ENCODE measurements at regions not wholly inside any gene's neighbourhood (a gene's known extent, or its start where the extent isn't known, plus 50 kb on each side); places are given as distances from the start of the nearest gene placed in this dataset.

DNA sequence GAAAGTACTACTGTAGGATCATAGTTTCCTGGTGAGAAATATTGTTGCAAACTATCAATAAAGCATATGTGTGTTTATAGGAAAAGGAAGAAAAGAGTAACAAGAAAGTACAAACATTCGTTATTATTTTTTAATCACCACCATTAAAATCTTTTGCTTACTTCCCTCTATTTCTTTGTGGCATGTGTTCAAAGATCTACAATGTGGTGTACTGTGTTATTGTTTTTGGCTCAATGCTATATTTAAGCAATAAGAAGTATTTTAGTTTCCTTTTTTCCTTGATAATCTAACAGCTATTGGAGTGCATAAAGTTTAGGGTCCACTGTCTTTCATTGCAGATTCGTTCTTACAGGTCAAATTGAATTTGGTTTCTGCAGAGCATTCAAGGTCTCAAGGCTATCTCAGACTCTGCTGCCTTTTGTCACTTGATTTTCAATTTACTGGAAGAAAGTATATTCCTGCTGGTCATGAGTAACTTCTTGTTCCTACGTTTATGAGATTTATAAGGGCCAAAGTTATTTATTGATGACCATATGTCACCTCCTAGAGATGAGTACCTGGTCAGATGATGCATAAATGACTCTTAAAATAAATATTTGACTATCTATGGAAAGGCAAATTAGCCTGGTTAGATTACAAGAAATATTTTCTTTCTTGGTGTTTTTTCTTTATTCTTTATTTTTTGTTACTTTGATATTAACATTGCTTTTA is 323.0 kb downstream of the TMEM167A start:
- H3K27ac ChIP-seq (ENCODE audit: low read length) = no peak overlapping the region
- H3K79me2 ChIP-seq (ENCODE audit: low read length) = no peaks in the 10 kb centered on the region
- TF ChIP-seq, protein P1, sequence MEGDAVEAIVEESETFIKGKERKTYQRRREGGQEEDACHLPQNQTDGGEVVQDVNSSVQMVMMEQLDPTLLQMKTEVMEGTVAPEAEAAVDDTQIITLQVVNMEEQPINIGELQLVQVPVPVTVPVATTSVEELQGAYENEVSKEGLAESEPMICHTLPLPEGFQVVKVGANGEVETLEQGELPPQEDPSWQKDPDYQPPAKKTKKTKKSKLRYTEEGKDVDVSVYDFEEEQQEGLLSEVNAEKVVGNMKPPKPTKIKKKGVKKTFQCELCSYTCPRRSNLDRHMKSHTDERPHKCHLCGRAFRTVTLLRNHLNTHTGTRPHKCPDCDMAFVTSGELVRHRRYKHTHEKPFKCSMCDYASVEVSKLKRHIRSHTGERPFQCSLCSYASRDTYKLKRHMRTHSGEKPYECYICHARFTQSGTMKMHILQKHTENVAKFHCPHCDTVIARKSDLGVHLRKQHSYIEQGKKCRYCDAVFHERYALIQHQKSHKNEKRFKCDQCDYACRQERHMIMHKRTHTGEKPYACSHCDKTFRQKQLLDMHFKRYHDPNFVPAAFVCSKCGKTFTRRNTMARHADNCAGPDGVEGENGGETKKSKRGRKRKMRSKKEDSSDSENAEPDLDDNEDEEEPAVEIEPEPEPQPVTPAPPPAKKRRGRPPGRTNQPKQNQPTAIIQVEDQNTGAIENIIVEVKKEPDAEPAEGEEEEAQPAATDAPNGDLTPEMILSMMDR (IDR thresholded peaks at IDR 0.05; ENCODE audit: low read depth, low read length) = no peak
- no peak for TF ChIP-seq EZH2phosphoT487 (IDR thresholded peaks at IDR 0.05; ENCODE audit: low read depth)
- peaks cover 6% of the 10 kb centered on the region; the same call in 1 of the 2 replicates for H3K4me1 ChIP-seq (ENCODE audit: low read length)
- H2AFZ ChIP-seq (ENCODE audit: low read depth, low read length) = no peak overlapping the region
- H3K9me3 ChIP-seq (ENCODE audit: insufficient read depth, low read length) = no peaks in the 10 kb centered on the region
- H3K27me3 ChIP-seq (ENCODE audit: low read depth, low read length) = no peaks in the 10 kb centered on the region
- H4K20me1 ChIP-seq (ENCODE audit: insufficient read depth, low read length) = no peaks in the 10 kb centered on the region
- no peaks in the 10 kb centered on the region for H3K36me3 ChIP-seq (replicated peaks; ENCODE audit: low read depth, low read length)
- no peak overlapping the region for H3K4me2 ChIP-seq (ENCODE audit: low read length)
- no peak overlapping the region for H3K9ac ChIP-seq (ENCODE audit: low read length)
- no peak overlapping the region for H3K4me3 ChIP-seq (ENCODE audit: low read length)

DNA sequence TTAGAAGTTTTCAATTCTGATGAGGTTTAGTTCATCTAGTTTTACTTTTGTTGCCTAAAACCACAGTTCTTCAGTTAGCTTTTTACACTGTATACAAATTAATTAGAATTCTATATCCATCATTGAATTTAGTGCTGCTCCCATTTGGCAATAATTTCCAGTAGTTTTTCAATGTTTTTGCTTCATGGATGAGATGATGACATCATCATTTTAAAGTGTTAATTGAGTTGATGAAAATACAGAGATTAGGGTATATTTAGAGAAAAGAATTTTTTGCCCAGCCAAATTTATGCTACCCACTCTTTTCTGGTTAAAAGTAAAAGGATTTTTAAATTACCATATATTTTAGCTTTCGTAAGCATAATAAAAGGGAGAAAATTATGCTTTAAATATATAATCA is 323.8 kb downstream of the TMEM167A start:
- Histone ChIP-seq H4K20me1 (ENCODE audit: insufficient read depth, low read length) (no peaks in the 10 kb centered on the region), H3K9me3 (ENCODE audit: insufficient read depth, low read length) (no peaks in the 10 kb centered on the region), H3K36me3 (replicated peaks; ENCODE audit: low read depth, low read length) (no peaks in the 10 kb centered on the region), H2AFZ (ENCODE audit: low read depth, low read length) (no peak overlapping the region), H3K4me1 (ENCODE audit: low read length) (peaks cover 6% of the 10 kb centered on the region; the same call in 1 of the 2 replicates), H3K27ac (ENCODE audit: low read length) (no peak overlapping the region), H3K9ac (ENCODE audit: low read length) (no peak overlapping the region), H3K4me2 (ENCODE audit: low read length) (no peak overlapping the region), H3K27me3 (ENCODE audit: low read depth, low read length) (no peaks in the 10 kb centered on the region), H3K4me3 (ENCODE audit: low read length) (no peak overlapping the region), H3K79me2 (ENCODE audit: low read length) (no peaks in the 10 kb centered on the region)
- TF ChIP-seq, protein P1 (IDR thresholded peaks at IDR 0.05; ENCODE audit: low read depth, low read length) = no peak
- TF ChIP-seq EZH2phosphoT487 (IDR thresholded peaks at IDR 0.05; ENCODE audit: low read depth) = no peak

DNA sequence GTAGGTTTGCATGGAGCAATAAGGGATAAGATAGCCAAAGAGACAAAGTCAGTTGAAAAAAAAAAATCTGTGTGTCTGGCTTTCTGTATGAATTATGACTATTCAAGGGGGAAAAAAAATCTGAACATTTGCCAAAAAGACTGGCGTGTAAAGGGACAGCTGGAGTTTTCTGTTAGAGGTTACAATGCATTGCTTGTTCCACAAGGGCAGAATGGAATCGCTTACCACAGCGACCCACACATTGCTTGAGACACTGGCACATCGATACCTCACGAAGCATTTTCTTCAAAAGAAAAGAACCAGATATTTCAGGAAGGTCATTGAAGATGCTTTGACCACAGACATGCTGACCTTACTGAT is 327.8 kb downstream of the TMEM167A start:
- Histone ChIP-seq H2AFZ (ENCODE audit: low read depth, low read length) (no peak overlapping the region), H3K27me3 (ENCODE audit: low read depth, low read length) (no peaks in the 10 kb centered on the region), H3K9ac (ENCODE audit: low read length) (no peak overlapping the region), H3K4me2 (ENCODE audit: low read length) (no peak overlapping the region), H4K20me1 (ENCODE audit: insufficient read depth, low read length) (no peaks in the 10 kb centered on the region), H3K79me2 (ENCODE audit: low read length) (no peaks in the 10 kb centered on the region), H3K36me3 (replicated peaks; ENCODE audit: low read depth, low read length) (no peaks in the 10 kb centered on the region), H3K9me3 (ENCODE audit: insufficient read depth, low read length) (no peaks in the 10 kb centered on the region), H3K4me1 (ENCODE audit: low read length) (no peaks in the 10 kb centered on the region), H3K27ac (ENCODE audit: low read length) (no peak overlapping the region), H3K4me3 (ENCODE audit: low read length) (no peak overlapping the region)
- no peak for TF ChIP-seq EZH2phosphoT487 (IDR thresholded peaks at IDR 0.05; ENCODE audit: low read depth)
- TF ChIP-seq, protein P1 (IDR thresholded peaks at IDR 0.05; ENCODE audit: low read depth, low read length) = no peak

DNA sequence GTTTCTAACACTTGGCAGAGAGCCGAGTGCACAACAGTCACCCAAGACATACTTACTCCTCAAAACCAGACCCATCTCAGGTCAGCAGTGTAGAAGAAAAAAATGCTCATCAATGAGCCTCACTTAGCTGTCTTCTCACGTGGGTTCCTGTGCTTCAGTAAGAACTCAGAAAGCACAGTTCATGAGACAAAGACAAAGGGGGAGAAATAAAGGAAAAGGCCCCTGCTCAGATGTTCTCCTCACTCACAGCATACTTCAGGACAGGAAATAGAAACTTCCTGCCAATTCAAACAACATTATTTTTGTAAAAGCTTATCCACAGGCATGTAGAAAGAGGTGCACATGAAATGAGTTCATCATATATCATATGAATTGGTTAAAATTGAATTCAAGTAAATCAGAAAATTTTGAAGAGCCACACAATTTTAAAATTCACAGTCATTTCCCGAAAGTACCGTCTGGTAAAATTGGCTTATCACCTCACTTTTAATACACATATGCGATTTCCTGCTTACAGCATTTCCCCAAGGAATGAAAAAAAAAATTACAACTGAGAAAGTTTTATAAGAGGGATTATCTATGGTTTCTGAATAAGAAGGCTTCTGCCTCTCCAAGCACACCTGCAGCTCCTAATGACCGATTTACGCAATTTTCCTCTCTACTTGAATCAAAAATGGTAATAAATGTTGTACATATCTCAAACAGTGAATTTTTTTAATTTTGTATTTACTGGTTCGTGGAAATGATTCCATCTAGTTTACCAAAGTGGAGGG is 328.3 kb downstream of the TMEM167A start:
- no peak overlapping the region for H3K9ac ChIP-seq (ENCODE audit: low read length)
- H4K20me1 ChIP-seq (ENCODE audit: insufficient read depth, low read length) = no peaks in the 10 kb centered on the region
- H3K27ac ChIP-seq (ENCODE audit: low read length) = no peak overlapping the region
- H2AFZ ChIP-seq (ENCODE audit: low read depth, low read length) = no peak overlapping the region
- H3K79me2 ChIP-seq (ENCODE audit: low read length) = no peaks in the 10 kb centered on the region
- no peak overlapping the region for H3K4me2 ChIP-seq (ENCODE audit: low read length)
- no peaks in the 10 kb centered on the region for H3K4me1 ChIP-seq (ENCODE audit: low read length)
- TF ChIP-seq EZH2phosphoT487 (IDR thresholded peaks at IDR 0.05; ENCODE audit: low read depth) = no peak
- TF ChIP-seq, protein P1 (IDR thresholded peaks at IDR 0.05; ENCODE audit: low read depth, low read length) = no peak
- no peak overlapping the region for H3K4me3 ChIP-seq (ENCODE audit: low read length)
- H3K36me3 ChIP-seq (replicated peaks; ENCODE audit: low read depth, low read length) = no peaks in the 10 kb centered on the region
- H3K27me3 ChIP-seq (ENCODE audit: low read depth, low read length) = no peaks in the 10 kb centered on the region
- H3K9me3 ChIP-seq (ENCODE audit: insufficient read depth, low read length) = no peaks in the 10 kb centered on the region
